Lung (tissue), 11 donors: ENCODE measurements at regions not wholly inside any gene's neighbourhood (a gene's known extent, or its start where the extent isn't known, plus 50 kb on each side); places are given as distances from the start of the nearest gene placed in this dataset.
"Not testable (repeated sequence)": the region's sequence is repeated elsewhere in the genome, so short reads cannot be mapped to it uniquely, and the experiment has no call there.

Experiments used
- ATAC-seq: fragments of 200-7000 bp; cut with Tn5 transposase; one replicate; pipeline ENCODE4 v1.9.1; 2020; ENCODE audit warnings: moderate number of reproducible peaks; ENCODE audit not compliant: insufficient read depth, low FRiP score
- DNase-seq, 3 donors: peaks; one replicate each; pipeline ENCODE4 v3.0.0-alpha.2; 2013 to 2017
- H3K27ac ChIP-seq, 2 donors: one replicate each; pipeline ENCODE4 v1.5.1; 2013; ENCODE audit warnings: mild to moderate bottlenecking in 2 of 2, moderate library complexity in 2 of 2, control low read depth in 1 of 2, inconsistent platforms in 1 of 2, low read depth in 1 of 2, low read length in 1 of 2
- H3K27me3 ChIP-seq, 3 donors: one replicate each; pipeline ENCODE4 v1.5.1; 2013; ENCODE audit warnings: low read length in 2 of 3; ENCODE audit not compliant: control insufficient read depth in 3 of 3, insufficient read depth in 3 of 3
- H3K36me3 ChIP-seq, 4 donors: one replicate each; pipeline ENCODE4 v1.5.1; 2013; ENCODE audit warnings: low read length in 4 of 4, mild to moderate bottlenecking in 1 of 4, moderate library complexity in 1 of 4; ENCODE audit not compliant: control insufficient read depth in 4 of 4, insufficient read depth in 4 of 4
- H3K4me1 ChIP-seq, 5 donors: one replicate each; pipeline ENCODE4 v1.5.1; 2013; ENCODE audit warnings: low read length in 5 of 5, mild to moderate bottlenecking in 2 of 5, moderate library complexity in 1 of 5; ENCODE audit not compliant: control insufficient read depth in 5 of 5, insufficient read depth in 5 of 5
- H3K4me3 ChIP-seq: one replicate; pipeline ENCODE4 v1.5.1; 2013; ENCODE audit warnings: mild to moderate bottlenecking, control low read depth, moderate library complexity
- H3K9ac ChIP-seq, 2 donors: one replicate each; pipeline ENCODE4 v1.5.1; 2013; ENCODE audit warnings: low read length in 2 of 2, control low read depth in 1 of 2; ENCODE audit not compliant: insufficient read depth in 1 of 2
- H3K9me3 ChIP-seq, 4 donors: one replicate each; pipeline ENCODE4 v1.5.1; 2013; ENCODE audit warnings: low read length in 3 of 4, mild to moderate bottlenecking in 1 of 4, moderate library complexity in 1 of 4; ENCODE audit not compliant: control insufficient read depth in 4 of 4, insufficient read depth in 3 of 4
- WGBS, 2 donors: extraction: QIAGEN DNeasy Blood & Tissue Kit; methylation state at CpG; one replicate each; pipeline ENCODE4 v1.1.7; 2013; 5-methylcytosine and 5-hydroxymethylcytosine counted together
- TF ChIP-seq, protein P1 (sequence below): IDR thresholded peaks from 2 replicates; pipeline ENCODE4 v1.5.1; 2012; ENCODE audit warnings: mild to moderate bottlenecking; ENCODE audit errors: control extremely low read depth, extremely low read depth
- donor health status: control.
- donor health status: control.
- donor health status: Bipolar disorder and iron deficiency.
- donor health status: healthy.
- donor health status: DM: yes; HTN: yes; CAD: no.

DNA sequence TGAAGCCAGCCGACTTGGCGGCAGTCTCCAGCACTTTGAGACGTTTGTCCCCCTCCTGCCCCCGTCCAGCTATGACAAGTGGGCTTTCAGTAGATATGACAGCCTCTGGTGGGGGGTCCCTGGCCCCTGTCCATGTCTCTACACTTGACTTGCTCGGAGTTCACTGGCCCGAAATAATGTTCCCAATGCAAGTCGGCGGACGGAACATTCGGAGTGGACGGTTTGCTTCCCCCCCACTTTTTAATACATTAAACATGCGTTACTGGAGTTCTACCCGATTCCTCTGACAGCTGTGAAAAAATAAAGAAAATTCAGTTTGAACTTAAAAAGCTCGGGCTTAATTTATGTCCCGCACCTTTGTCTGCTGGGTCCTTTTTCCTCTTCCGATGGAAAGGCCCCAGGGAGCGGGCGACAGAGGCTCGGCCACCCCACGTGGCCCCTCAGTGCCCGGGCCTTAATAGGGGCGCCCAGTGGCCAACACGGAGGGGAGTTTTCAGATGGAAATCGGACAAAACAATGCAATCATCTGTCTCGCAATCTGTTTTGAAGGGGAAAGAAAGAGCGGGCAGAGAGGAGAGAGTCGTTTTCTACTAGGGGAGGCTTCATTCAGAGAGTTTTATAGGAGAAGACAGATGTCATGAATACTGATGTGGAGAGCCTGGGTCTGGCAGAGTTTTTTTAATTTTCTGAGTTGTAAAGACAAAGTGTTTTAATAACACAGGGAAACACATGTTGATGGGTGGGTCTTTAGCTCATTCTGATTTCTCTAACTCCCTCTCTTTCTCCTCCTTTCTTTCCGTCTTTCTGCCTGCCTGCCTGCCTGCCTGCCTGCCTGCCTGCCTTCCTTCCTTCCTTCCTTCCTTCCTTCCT lies 50.2 kb downstream of the SMIM38 start:
- Histone ChIP-seq H3K4me1 (peaks cover 0 to 26% (median 0%) of the 10 kb centered on the region in 5 donors), H3K4me3 (no peak overlapping the region), H3K27me3 (peaks cover 0 to 4% (median 0%) of the 10 kb centered on the region in 3 donors), H3K9me3 (peaks cover 0 to 3% (median 0%) of the 10 kb centered on the region in 4 donors), H3K9ac (no peak overlapping the region), H3K36me3 (no peaks in the 10 kb centered on the region), H3K27ac (no peak overlapping the region)
- no peak for ATAC-seq
- TF ChIP-seq, protein P1, sequence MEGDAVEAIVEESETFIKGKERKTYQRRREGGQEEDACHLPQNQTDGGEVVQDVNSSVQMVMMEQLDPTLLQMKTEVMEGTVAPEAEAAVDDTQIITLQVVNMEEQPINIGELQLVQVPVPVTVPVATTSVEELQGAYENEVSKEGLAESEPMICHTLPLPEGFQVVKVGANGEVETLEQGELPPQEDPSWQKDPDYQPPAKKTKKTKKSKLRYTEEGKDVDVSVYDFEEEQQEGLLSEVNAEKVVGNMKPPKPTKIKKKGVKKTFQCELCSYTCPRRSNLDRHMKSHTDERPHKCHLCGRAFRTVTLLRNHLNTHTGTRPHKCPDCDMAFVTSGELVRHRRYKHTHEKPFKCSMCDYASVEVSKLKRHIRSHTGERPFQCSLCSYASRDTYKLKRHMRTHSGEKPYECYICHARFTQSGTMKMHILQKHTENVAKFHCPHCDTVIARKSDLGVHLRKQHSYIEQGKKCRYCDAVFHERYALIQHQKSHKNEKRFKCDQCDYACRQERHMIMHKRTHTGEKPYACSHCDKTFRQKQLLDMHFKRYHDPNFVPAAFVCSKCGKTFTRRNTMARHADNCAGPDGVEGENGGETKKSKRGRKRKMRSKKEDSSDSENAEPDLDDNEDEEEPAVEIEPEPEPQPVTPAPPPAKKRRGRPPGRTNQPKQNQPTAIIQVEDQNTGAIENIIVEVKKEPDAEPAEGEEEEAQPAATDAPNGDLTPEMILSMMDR = no peak
- peak in 1 of 3 donors; percentile 18 for DNase-seq
- WGBS, 2 donors = 91 to 94% methylated on average over 28 of the region's 28 CpGs

DNA sequence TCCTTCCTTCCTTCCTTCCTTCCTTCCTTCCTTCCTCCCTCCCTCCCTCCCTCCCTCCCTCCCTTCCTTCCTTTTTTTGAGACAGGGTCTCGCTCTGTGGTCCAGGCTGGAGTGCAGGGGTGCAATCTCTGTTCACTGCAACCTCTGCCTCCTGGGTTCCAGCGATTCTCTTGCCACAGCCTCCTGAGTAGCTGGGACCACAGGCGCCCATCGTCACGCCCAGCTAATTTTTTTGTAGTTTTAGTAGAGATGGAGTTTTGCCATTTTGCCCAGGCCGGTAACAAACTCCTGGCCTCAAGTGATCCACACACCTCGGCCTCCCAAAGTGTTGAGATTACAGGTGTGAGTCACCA lies 50.9 kb downstream of the SMIM38 start:
- not testable (repeated sequence) for H3K36me3 ChIP-seq, H3K9ac ChIP-seq, H3K4me3 ChIP-seq, H3K27me3 ChIP-seq, H3K27ac ChIP-seq, H3K9me3 ChIP-seq, ATAC-seq, DNase-seq
- peaks cover 0 to 28% (median 0%) of the 10 kb centered on the region in 5 donors for H3K4me1 ChIP-seq
- WGBS, 2 donors = 79 to 89% methylated on average over 7 of the region's 7 CpGs

DNA sequence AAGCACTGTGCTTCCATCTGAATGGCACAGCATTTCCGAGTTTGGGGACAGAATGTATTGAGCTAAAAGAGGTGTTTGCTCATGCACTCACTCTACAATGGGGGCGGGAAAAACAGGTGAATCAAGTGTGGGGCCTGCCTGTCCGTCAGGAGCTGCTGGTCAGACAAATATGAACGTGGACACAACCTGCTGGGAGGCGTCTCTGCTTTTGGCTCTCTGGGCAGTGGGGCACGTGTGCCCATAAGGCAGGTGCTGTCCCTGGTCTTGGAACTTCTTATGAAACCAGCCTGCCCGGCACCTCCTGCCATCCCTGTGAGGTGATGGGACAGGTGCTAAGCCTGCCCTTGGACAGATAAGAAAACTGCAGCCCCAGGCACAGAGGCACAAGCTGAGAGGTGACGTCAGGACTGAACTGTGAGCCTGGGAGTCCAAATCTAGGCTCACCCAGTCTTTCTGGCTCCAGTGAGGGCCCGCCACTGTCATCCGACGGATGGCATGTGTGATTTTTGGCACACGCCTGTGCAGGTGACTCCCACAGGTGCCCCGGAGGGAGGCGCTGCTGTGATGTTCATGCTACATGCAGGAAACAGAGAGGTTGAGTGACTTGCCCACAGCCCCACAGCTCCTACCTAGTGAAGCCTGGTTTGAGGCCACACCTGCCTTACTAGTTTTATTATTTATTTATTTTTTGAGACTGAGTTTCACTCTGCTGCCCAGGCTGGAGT lies 51.6 kb downstream of the SMIM38 start:
- DNase-seq = peak in 2 of 3 donors; percentile 26 to 32
- Histone ChIP-seq H3K4me3 (no peak overlapping the region), H3K27me3 (no peaks in the 10 kb centered on the region), H3K9ac (no peak overlapping the region), H3K4me1 (peaks cover 0 to 34% (median 0%) of the 10 kb centered on the region in 5 donors), H3K9me3 (peaks cover 0 to 3% (median 0%) of the 10 kb centered on the region in 4 donors), H3K36me3 (no peaks in the 10 kb centered on the region), H3K27ac (no peak overlapping the region)
- WGBS, 2 donors = 82 to 93% methylated on average over 14 of the region's 14 CpGs
- peak; percentile 66 for ATAC-seq
- TF ChIP-seq, protein P1 = no peak
